Bronchial epithelial cell (primary cell): ENCODE measurements at regions not wholly inside any gene's neighbourhood (a gene's known extent, or its start where the extent isn't known, plus 50 kb on each side); places are given as distances from the start of the nearest gene placed in this dataset.
A peak's percentile ranks its signal among the peaks of the same experiment; 100 is the strongest.

Experiments used
- DNase-seq: peaks from one replicate; pipeline ENCODE4 v3.0.0-alpha.2; 2010; ENCODE audit warnings: low read depth
- FAIRE-seq: peaks from 2 replicates; lab custom pipeline; 2011; peaks lifted over from hg19 to GRCh38; lab: Jason Lieb, UNC
- H3K27me3 ChIP-seq: 2 replicates; pipeline ENCODE4 v1.5.1; 2011; ENCODE audit warnings: low read length; ENCODE audit not compliant: control insufficient read depth, insufficient read depth
- H3K36me3 ChIP-seq: 2 replicates; pipeline ENCODE4 v1.5.1; 2011; ENCODE audit warnings: low read length; ENCODE audit not compliant: control insufficient read depth, insufficient read depth
- H3K4me3 ChIP-seq: 2 replicates; pipeline ENCODE4 v1.5.1; 2011; ENCODE audit warnings: mild to moderate bottlenecking, low read depth, low read length, control low read depth
- CTCF ChIP-seq: IDR thresholded peaks from 2 replicates; pipeline ENCODE4 v1.5.1; 2011; ENCODE audit warnings: mild to moderate bottlenecking, moderate library complexity, low read length, control low read depth, inconsistent platforms; ENCODE audit not compliant: insufficient read depth, severe bottlenecking

- FAIRE-seq (no peak), DNase-seq (no peak)
Observed at GRCh38 chr6:6889601-6890000, 218.2 kb upstream of the RREB1 start.

GRCh38 chr6:6890400-6890858, 217.3 kb upstream of the RREB1 start:
- no peaks in the 10 kb centered on the region for H3K27me3 ChIP-seq
- H3K4me3 ChIP-seq, result no peak overlapping the region
- FAIRE-seq (no peak), DNase-seq (no peak)
- H3K36me3 ChIP-seq, result no peaks in the 10 kb centered on the region
- no peak for TF ChIP-seq CTCF

More at GRCh38 chr6:6889601-6890000, 218.2 kb upstream of the RREB1 start:
- TF ChIP-seq CTCF, result no peak
- Histone ChIP-seq H3K4me3 (no peak overlapping the region), H3K27me3 (no peaks in the 10 kb centered on the region), H3K36me3 (no peaks in the 10 kb centered on the region)

GRCh38 chr6:6891125-6891721, 216.5 kb upstream of the RREB1 start:
- DNase-seq, result no peak
- no peak for TF ChIP-seq CTCF
- no peaks in the 10 kb centered on the region for H3K27me3 ChIP-seq
- no peak for FAIRE-seq
- H3K36me3 ChIP-seq, result no peaks in the 10 kb centered on the region
- H3K4me3 ChIP-seq, result no peak overlapping the region

- TF ChIP-seq CTCF, result no peak
- Histone ChIP-seq H3K4me3 (no peak overlapping the region), H3K27me3 (no peaks in the 10 kb centered on the region), H3K36me3 (no peaks in the 10 kb centered on the region)
- DNase-seq, result peak; percentile 85
- peak; percentile 18 for FAIRE-seq
Observed at GRCh38 chr6:6891949-6892461, 215.8 kb upstream of the RREB1 start.

GRCh38 chr6:6892744-6893583, 214.8 kb upstream of the RREB1 start:
- Histone ChIP-seq H3K27me3 (no peaks in the 10 kb centered on the region), H3K4me3 (no peak overlapping the region), H3K36me3 (no peaks in the 10 kb centered on the region)
- TF ChIP-seq CTCF, result no peak
- no peak for FAIRE-seq
- DNase-seq, result no peak
